ENCODE measurements at regions not wholly inside any gene's neighbourhood (a gene's known extent, or its start where the extent isn't known, plus 50 kb on each side); places are given as distances from the start of the nearest gene placed in this dataset.

DNA sequence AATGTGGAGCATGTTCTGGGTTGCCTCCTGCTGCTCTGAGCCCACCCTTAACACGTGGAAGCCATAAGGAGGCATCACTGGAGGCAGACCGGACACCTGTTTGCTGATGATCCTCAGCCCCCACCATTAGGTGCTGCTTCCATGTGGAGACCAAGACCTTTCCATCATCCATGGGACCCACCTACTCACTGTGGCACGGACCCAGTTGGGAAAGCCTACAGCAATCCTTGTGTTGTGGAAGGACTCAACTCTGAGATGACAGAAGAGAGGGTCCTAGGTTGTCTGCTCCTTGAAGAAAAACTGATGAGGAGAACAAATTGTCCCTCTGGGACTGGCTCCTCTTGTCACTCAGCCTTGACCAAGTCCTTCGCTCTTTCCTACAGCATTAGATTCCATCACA is 86.5 kb upstream of the RAB12 start:
- Histone ChIP-seq H3K9me1 (ENCODE audit: control insufficient read depth, extremely low read depth, insufficient read depth, low read length) (no peaks in the 10 kb centered on the region), H3K4me3 (ENCODE audit: control insufficient read depth in 2 of 3, extremely low read depth in 1 of 3, insufficient read depth in 2 of 3, low read depth in 1 of 3, low read length in 3 of 3) (no peak overlapping the region), H3K27ac (ENCODE audit: control insufficient read depth, insufficient read depth, low read length) (no peak overlapping the region), H3K4me2 (ENCODE audit: control insufficient read depth, extremely low read depth, insufficient read depth, low read depth, low read length) (no peak overlapping the region), H3K9ac (ENCODE audit: control insufficient read depth, extremely low read depth, insufficient read depth, low read length) (no peak overlapping the region), H4K20me1 (ENCODE audit: control insufficient read depth, extremely low read depth, insufficient read depth, low read length) (no peaks in the 10 kb centered on the region), H3K79me2 (ENCODE audit: control insufficient read depth, insufficient read depth, low read length) (no peaks in the 10 kb centered on the region), H3K9me3 (ENCODE audit: control insufficient read depth, low read depth, low read length) (peaks cover 4% of the 10 kb centered on the region), H2AFZ (ENCODE audit: control insufficient read depth, low read length) (no peak overlapping the region), H3K36me3 (ENCODE audit: control insufficient read depth in 2 of 2, extremely low read depth in 1 of 2, insufficient read depth in 2 of 2, low read length in 2 of 2) (no peaks in the 10 kb centered on the region), H3K4me1 (ENCODE audit: control insufficient read depth, extremely low read depth, insufficient read depth, low read length) (no peaks in the 10 kb centered on the region), H3K27me3 (ENCODE audit: control insufficient read depth, extremely low read depth, insufficient read depth, low read length) (no peaks in the 10 kb centered on the region)
- DNase-seq (ENCODE audit: low read depth, low spot score) (no peak), FAIRE-seq (no peak)
- dilution Hi-C loops (cut with MboI; ENCODE audit: extremely low pct_ligation_motif_present, low sequenced_read_pairs), result no loop called here
- TF ChIP-seq CTCF (optimal IDR thresholded peaks at IDR 0.05 in 1 of 3, IDR thresholded peaks at IDR 0.05 in 1 of 3, conservative IDR thresholded peaks at IDR 0.05 in 1 of 3; ENCODE audit: extremely low read depth in 1 of 3, insufficient read depth in 2 of 3, low read length in 3 of 3) (no peak), EZH2 (IDR thresholded peaks at IDR 0.05; ENCODE audit: low read length) (no peak)

DNA sequence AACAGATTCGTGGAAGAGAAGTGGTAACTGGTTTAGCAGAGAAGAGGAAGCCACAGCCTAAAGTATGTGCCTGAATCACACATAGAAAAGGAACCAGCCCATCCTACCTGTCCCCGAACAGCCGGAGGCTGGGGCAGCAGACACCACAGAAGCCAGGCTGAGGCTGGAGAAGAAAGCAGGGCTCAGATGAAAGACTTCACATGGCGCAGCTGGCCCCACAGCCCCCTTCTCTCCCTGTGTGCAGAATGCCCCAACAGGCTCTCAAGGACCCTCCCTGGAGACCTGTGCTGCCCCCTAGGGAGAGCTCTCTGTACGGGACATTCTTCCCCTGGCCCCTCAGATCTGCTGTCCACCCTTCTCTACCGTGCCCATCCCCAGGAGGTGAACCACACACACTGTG is 83.5 kb upstream of the RAB12 start:
- dilution Hi-C loops (cut with MboI; ENCODE audit: extremely low pct_ligation_motif_present, low sequenced_read_pairs), result no loop called here
- H3K27ac ChIP-seq (ENCODE audit: control insufficient read depth, insufficient read depth, low read length), result no peak overlapping the region
- H3K4me2 ChIP-seq (ENCODE audit: control insufficient read depth, extremely low read depth, insufficient read depth, low read depth, low read length), result no peak overlapping the region
- H2AFZ ChIP-seq (ENCODE audit: control insufficient read depth, low read length), result no peak overlapping the region
- H3K79me2 ChIP-seq (ENCODE audit: control insufficient read depth, insufficient read depth, low read length), result no peaks in the 10 kb centered on the region
- H3K9me1 ChIP-seq (ENCODE audit: control insufficient read depth, extremely low read depth, insufficient read depth, low read length), result no peaks in the 10 kb centered on the region
- peaks cover 2% of the 10 kb centered on the region for H3K9me3 ChIP-seq (ENCODE audit: control insufficient read depth, low read depth, low read length)
- H4K20me1 ChIP-seq (ENCODE audit: control insufficient read depth, extremely low read depth, insufficient read depth, low read length), result no peaks in the 10 kb centered on the region
- no peaks in the 10 kb centered on the region for H3K27me3 ChIP-seq (ENCODE audit: control insufficient read depth, extremely low read depth, insufficient read depth, low read length)
- no peak overlapping the region for H3K9ac ChIP-seq (ENCODE audit: control insufficient read depth, extremely low read depth, insufficient read depth, low read length)
- no peaks in the 10 kb centered on the region for H3K4me1 ChIP-seq (ENCODE audit: control insufficient read depth, extremely low read depth, insufficient read depth, low read length)
- no peak for DNase-seq (ENCODE audit: low read depth, low spot score)
- TF ChIP-seq EZH2 (IDR thresholded peaks at IDR 0.05; ENCODE audit: low read length), result no peak
- TF ChIP-seq CTCF (optimal IDR thresholded peaks at IDR 0.05 in 1 of 3, IDR thresholded peaks at IDR 0.05 in 1 of 3, conservative IDR thresholded peaks at IDR 0.05 in 1 of 3; ENCODE audit: extremely low read depth in 1 of 3, insufficient read depth in 2 of 3, low read length in 3 of 3), result peak in 2 of 3 experiments; percentile 41 to 45
- no peak for FAIRE-seq
- no peaks in the 10 kb centered on the region for H3K36me3 ChIP-seq (ENCODE audit: control insufficient read depth in 2 of 2, extremely low read depth in 1 of 2, insufficient read depth in 2 of 2, low read length in 2 of 2)
- H3K4me3 ChIP-seq (ENCODE audit: control insufficient read depth in 2 of 3, extremely low read depth in 1 of 3, insufficient read depth in 2 of 3, low read depth in 1 of 3, low read length in 3 of 3), result no peak overlapping the region

Data from keratinocyte (primary cell).